ENCODE measurements at regions not wholly inside any gene's neighbourhood (a gene's known extent, or its start where the extent isn't known, plus 50 kb on each side); places are given as distances from the start of the nearest gene placed in this dataset.

GRCh38 chr5:103909391-103909790, 346.8 kb upstream of the NUDT12 start:
- no peaks in the 10 kb centered on the region for H3K4me1 Mint-ChIP-seq

DNA sequence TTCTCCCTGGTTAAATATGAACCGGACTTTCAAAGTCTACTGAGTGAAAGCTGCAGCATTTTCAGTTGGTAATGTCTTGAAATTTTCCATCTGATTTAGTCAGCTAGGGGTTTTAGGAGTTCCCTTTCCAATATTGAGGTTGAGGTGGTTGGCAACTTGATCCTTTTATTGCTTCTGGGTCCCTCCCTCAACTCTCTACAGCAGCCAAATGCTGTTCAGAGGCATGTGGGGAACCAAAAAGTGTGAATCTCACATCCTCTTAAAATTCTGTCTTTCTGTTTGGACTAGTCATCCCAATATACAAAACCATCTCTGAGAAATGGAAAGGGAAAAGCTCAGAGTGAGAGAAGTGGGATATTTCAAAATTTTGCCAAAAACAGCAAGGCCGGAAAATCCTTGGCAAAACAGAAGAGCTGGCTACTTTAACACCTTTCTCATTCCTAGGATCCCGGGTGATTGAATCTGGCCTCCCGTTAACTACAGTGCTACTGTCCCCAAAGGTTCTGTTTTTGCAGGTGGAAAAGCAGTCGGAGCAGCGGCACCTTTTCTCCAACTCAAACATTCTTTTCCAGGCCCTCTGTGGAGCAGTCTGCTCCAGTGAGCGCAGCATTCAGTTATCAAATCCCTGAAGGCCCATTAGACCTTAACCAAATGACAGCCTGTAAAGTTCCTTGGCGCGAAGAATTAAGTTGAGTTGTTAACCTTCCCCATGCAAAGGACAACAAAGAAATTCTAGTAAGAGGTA, 345.9 kb upstream of the NUDT12 start:
- H3K36me3 Mint-ChIP-seq (ENCODE audit: low read depth): no peaks in the 10 kb centered on the region
- no peaks in the 10 kb centered on the region for H3K4me1 Mint-ChIP-seq
- H3K9me3 Mint-ChIP-seq: peaks cover 8% of the 10 kb centered on the region
- no peaks in the 10 kb centered on the region for H3K27me3 Mint-ChIP-seq
- no peak for ATAC-seq
- DNase-seq: no peak
- no peak overlapping the region for H3K4me3 Mint-ChIP-seq
- no peak overlapping the region for H3K27ac Mint-ChIP-seq

More at GRCh38 chr5:103909391-103909790, 346.8 kb upstream of the NUDT12 start:
- DNase-seq: no peak
- Mint-ChIP-seq H3K36me3 (ENCODE audit: low read depth) (no peaks in the 10 kb centered on the region), H3K9me3 (peaks cover 3% of the 10 kb centered on the region), H3K27ac (no peak overlapping the region), H3K4me3 (no peak overlapping the region), H3K27me3 (no peaks in the 10 kb centered on the region)
- no peak for ATAC-seq

- no peak overlapping the region for H3K4me3 Mint-ChIP-seq
- ATAC-seq: no peak
These were observed 344.4 kb upstream of the NUDT12 start for GRCh38 chr5:103907001-103907400.

DNA sequence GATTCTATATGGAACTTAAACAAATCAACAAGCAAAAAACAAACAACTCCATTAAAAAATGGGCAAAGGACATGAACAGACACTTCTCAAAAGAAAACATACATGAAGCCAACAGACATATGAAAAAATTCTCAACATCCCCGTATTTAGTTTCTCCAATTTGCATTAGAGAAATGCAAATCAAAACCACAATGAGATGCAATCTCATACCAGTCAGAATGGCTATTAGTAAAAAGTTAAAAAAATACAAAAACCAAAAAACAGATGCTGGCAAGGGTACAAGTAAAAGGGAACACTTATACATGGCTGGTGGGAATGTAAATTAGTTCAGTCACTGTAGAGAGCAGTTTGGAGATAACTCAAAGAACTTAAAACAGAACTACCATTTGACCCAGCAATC, 342.1 kb upstream of the NUDT12 start:
- DNase-seq (no peak), ATAC-seq (no peak)
- Mint-ChIP-seq H3K27me3 (no peaks in the 10 kb centered on the region), H3K4me3 (no peak overlapping the region), H3K27ac (no peak overlapping the region), H3K9me3 (peaks cover 5% of the 10 kb centered on the region), H3K36me3 (ENCODE audit: low read depth) (no peaks in the 10 kb centered on the region), H3K4me1 (no peaks in the 10 kb centered on the region)

More at GRCh38 chr5:103907001-103907400, 344.4 kb upstream of the NUDT12 start:
- Mint-ChIP-seq H3K36me3 (ENCODE audit: low read depth) (no peaks in the 10 kb centered on the region), H3K9me3 (peaks cover 5% of the 10 kb centered on the region), H3K27ac (no peak overlapping the region), H3K27me3 (no peaks in the 10 kb centered on the region), H3K4me1 (no peaks in the 10 kb centered on the region)
- DNase-seq: no peak

- Mint-ChIP-seq H3K4me1 (no peaks in the 10 kb centered on the region), H3K9me3 (peaks cover 11% of the 10 kb centered on the region), H3K4me3 (no peak overlapping the region), H3K36me3 (ENCODE audit: low read depth) (no peaks in the 10 kb centered on the region), H3K27ac (no peak overlapping the region), H3K27me3 (no peaks in the 10 kb centered on the region)
- ATAC-seq (no peak), DNase-seq (no peak)
These were observed 340.3 kb upstream of the NUDT12 start for GRCh38 chr5:103902893-103903292.

GRCh38 chr5:103901885-103902284, 339.3 kb upstream of the NUDT12 start:
- H3K4me3 Mint-ChIP-seq: no peak overlapping the region
- H3K9me3 Mint-ChIP-seq: peaks cover 11% of the 10 kb centered on the region
- H3K27ac Mint-ChIP-seq: no peak overlapping the region
- ATAC-seq: no peak
- no peaks in the 10 kb centered on the region for H3K27me3 Mint-ChIP-seq
- DNase-seq: no peak
- no peaks in the 10 kb centered on the region for H3K36me3 Mint-ChIP-seq (ENCODE audit: low read depth)
- no peaks in the 10 kb centered on the region for H3K4me1 Mint-ChIP-seq

DNA sequence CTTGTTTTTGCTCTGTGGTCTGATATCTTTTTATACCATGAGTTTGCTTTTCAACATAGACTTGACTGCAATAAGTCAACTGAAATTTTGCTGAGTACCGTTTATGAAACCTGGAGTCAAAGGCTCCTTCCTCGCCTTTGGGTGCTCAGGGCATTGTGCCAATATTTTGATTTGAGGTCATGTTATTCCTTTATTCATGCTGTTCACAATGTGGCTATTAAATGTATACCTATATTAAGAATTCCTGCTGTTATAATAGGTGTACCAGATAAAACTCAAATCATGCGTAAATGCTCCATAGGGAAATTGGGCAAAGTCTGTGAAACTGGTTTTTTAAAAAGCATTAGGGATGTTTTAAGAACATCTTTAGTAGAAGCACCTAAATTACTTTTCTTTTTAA, 334.0 kb upstream of the NUDT12 start:
- no peak overlapping the region for H3K27ac Mint-ChIP-seq
- H3K4me1 Mint-ChIP-seq: no peaks in the 10 kb centered on the region
- H3K9me3 Mint-ChIP-seq: peaks cover 7% of the 10 kb centered on the region
- no peak for DNase-seq
- no peak for ATAC-seq
- no peaks in the 10 kb centered on the region for H3K27me3 Mint-ChIP-seq
- no peak overlapping the region for H3K4me3 Mint-ChIP-seq
- H3K36me3 Mint-ChIP-seq (ENCODE audit: low read depth): no peaks in the 10 kb centered on the region

DNA sequence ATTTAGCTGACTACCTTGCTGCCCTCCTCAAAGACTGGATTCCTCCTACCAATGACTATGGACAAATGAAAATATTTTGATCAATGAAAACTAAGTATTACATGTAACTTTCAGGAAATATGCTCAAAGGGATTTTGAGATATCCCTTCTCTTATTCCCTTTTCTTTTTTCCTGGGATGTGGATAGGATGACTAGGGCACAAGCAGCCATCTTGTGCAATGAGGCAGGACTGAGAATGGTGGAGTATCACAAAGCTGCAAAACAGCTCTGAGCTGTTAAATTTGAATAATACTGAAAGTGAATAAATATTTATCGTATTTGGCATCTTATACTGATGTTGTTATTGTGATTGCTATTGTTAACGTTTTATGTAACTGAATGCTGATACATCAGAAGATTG, 333.1 kb upstream of the NUDT12 start:
- ATAC-seq: no peak
- Mint-ChIP-seq H3K4me3 (no peak overlapping the region), H3K4me1 (no peaks in the 10 kb centered on the region)

DNA sequence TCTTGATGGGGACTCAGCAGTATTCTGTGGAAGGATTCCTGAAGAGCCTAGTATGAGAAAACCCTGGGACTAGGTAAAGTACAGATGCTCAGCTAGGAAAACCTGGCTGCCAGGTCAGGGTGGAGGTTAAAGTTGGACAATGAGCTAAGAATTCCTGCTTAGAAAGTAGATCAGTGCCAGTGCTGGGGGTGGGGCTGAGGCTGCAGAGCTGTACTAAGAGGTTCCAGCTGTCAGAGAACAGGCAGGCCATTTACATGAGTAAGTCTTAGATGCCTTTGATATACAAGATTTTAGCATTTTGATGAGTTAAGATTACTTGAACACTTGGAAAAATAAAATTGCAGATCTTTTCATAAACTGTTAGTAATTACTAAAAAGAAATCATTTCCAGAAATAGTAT, 332.3 kb upstream of the NUDT12 start:
- no peak overlapping the region for H3K27ac Mint-ChIP-seq
- no peak for DNase-seq
- no peaks in the 10 kb centered on the region for H3K27me3 Mint-ChIP-seq
- H3K9me3 Mint-ChIP-seq: peaks cover 9% of the 10 kb centered on the region
- ATAC-seq: no peak
- no peaks in the 10 kb centered on the region for H3K36me3 Mint-ChIP-seq (ENCODE audit: low read depth)
- H3K4me3 Mint-ChIP-seq: no peak overlapping the region
- no peaks in the 10 kb centered on the region for H3K4me1 Mint-ChIP-seq

More for the DNA sequence above, 333.1 kb upstream of the NUDT12 start:
- Mint-ChIP-seq H3K27ac (no peak overlapping the region), H3K9me3 (peaks cover 9% of the 10 kb centered on the region), H3K36me3 (ENCODE audit: low read depth) (no peaks in the 10 kb centered on the region), H3K27me3 (no peaks in the 10 kb centered on the region)
- no peak for DNase-seq

GRCh38 chr5:103891151-103891550, 328.6 kb upstream of the NUDT12 start:
- no peaks in the 10 kb centered on the region for H3K4me1 Mint-ChIP-seq
- H3K36me3 Mint-ChIP-seq (ENCODE audit: low read depth): no peaks in the 10 kb centered on the region
- H3K4me3 Mint-ChIP-seq: no peak overlapping the region
- H3K27me3 Mint-ChIP-seq: no peaks in the 10 kb centered on the region
- H3K9me3 Mint-ChIP-seq: peaks cover 3% of the 10 kb centered on the region
- DNase-seq (no peak), ATAC-seq (no peak)
- H3K27ac Mint-ChIP-seq: no peak overlapping the region

GRCh38 chr5:103890313-103890712, 327.7 kb upstream of the NUDT12 start:
- Mint-ChIP-seq H3K27ac (no peak overlapping the region), H3K27me3 (no peaks in the 10 kb centered on the region), H3K9me3 (peaks cover 3% of the 10 kb centered on the region), H3K4me3 (no peak overlapping the region), H3K4me1 (no peaks in the 10 kb centered on the region), H3K36me3 (ENCODE audit: low read depth) (no peaks in the 10 kb centered on the region)
- DNase-seq (no peak), ATAC-seq (no peak)

DNA sequence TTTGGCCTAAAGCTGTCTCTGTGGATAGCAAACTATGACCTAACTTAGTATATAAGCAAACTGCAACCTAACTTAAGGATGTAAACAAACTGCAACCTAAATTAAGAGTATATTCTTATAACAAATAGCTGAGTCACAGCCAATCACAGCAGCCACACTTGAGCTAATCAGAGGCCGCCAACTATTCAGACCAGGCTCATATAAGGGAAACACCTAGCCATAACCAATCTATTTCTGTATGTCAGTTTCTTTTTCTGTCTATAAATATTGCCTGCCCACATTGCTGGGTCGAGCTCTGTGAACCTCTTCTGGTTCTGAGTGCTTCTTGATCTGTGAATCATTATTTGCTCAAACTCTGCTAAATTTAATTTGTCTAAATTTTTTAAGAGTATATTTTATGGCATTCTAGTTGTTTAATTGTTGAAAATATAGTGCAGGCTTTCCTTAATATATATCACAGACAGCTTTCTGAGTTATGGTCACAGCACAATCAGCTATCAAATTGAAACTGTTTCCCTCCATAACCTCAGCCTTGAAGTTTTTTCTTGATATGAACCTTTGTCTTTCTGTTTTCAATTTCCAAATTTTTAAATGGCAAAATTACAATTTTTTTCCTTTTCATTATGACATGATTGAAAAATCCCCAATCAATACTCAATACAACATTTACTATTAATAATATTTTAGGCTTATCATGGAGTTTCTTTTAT, 327.1 kb upstream of the NUDT12 start:
- Mint-ChIP-seq H3K9me3 (peaks cover 3% of the 10 kb centered on the region), H3K27ac (no peak overlapping the region), H3K27me3 (no peaks in the 10 kb centered on the region), H3K4me1 (no peaks in the 10 kb centered on the region), H3K36me3 (ENCODE audit: low read depth) (no peaks in the 10 kb centered on the region), H3K4me3 (no peak overlapping the region)
- ATAC-seq (no peak), DNase-seq (no peak)

DNA sequence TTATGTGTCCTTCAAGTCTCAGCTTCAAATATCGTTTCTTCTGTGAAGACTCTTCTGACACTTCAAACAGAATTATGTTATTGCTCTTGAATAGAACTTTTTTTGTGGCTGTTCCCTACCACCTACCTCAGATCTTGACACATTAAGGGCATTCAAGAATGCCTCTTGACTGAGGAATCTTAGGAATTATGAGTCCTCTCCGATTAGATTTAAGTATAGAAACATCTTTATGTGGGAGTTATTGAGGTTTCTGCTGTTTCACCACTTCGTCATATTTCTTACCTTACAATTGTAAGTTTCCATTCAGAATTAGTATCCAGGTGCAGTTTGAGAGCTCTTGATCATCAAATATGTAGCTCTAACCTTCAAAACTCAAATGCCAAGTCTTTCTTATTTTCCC, 324.2 kb upstream of the NUDT12 start:
- ATAC-seq (no peak), DNase-seq (no peak)
- Mint-ChIP-seq H3K27me3 (no peaks in the 10 kb centered on the region), H3K4me1 (no peaks in the 10 kb centered on the region), H3K9me3 (peaks cover 3% of the 10 kb centered on the region), H3K36me3 (ENCODE audit: low read depth) (no peaks in the 10 kb centered on the region), H3K4me3 (no peak overlapping the region), H3K27ac (no peak overlapping the region)

GRCh38 chr5:103883143-103883542, 320.6 kb upstream of the NUDT12 start:
- DNase-seq (no peak), ATAC-seq (no peak)
- Mint-ChIP-seq H3K36me3 (ENCODE audit: low read depth) (no peaks in the 10 kb centered on the region), H3K4me1 (no peaks in the 10 kb centered on the region), H3K4me3 (no peak overlapping the region), H3K9me3 (no peaks in the 10 kb centered on the region), H3K27me3 (no peaks in the 10 kb centered on the region), H3K27ac (no peak overlapping the region)

DNA sequence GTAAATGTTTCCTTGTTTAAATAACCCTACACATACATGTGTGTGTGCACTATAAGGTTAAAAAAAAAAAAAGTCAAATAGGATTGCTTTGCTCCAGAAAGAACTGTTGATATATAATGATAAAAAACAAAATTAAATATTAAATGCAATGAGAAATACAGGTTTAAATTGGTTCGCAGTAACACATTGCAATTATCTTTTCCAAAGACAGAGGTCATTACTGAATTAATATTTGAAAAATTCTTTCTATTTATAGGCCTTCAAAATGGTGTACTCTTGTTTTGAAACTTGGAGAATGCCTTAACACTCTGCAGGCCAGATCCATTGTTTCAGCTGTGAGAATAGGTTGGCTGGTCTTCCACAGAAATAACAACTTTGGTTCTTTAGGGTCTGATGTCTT, 319.0 kb upstream of the NUDT12 start:
- no peaks in the 10 kb centered on the region for H3K4me1 Mint-ChIP-seq
- H3K27me3 Mint-ChIP-seq: no peaks in the 10 kb centered on the region
- H3K36me3 Mint-ChIP-seq (ENCODE audit: low read depth): no peaks in the 10 kb centered on the region
- H3K9me3 Mint-ChIP-seq: no peaks in the 10 kb centered on the region
- ATAC-seq (no peak), DNase-seq (no peak)
- H3K4me3 Mint-ChIP-seq: no peak overlapping the region
- H3K27ac Mint-ChIP-seq: no peak overlapping the region

All from activated naive CD8-positive, alpha-beta T cell treated with anti-CD3 and anti-CD28 coated beads, Interleukin-2, amount 50 U/mL, for 24 hours (primary cell).